ENCODE measurements at regions not wholly inside any gene's neighbourhood (a gene's known extent, or its start where the extent isn't known, plus 50 kb on each side); places are given as distances from the start of the nearest gene placed in this dataset.

DNA sequence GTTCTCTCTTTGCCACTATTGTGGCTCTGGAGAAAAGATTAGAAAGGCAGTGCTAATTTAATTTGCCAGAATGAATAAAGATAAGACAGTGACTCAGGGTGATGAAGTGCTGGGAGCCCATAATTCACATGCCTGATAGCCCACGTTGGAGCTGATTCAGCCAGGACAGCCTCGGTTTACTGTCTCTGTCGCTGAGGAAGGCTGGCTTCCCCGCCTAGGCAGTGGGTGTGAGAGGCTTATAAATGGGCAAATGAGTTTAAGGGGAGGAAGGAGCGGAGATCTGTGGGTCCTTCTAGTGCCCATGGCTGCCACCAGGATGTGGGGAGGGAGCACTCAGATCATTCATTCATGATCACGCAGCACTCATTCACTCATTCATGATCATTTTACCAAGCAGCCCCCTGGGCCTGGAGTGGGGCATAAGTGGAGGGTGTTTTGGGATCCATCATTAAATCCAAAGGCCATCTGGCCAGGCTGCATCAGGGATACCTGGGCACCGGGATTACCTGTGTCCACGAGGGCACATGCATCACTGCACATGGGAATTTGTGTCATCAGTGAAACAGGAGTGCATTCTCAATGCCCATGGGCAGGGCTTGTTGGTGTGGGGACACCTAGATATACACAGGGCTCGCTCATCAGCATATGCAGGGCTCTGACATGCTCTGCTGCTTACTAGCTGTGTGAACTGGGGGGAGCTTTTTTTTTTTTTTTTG, 315.4 kb downstream of the MATN1 start:
- TF ChIP-seq SIN3A (IDR thresholded peaks at IDR 0.05; ENCODE audit: borderline replicate concordance, insufficient read depth, low read length) (no peak), POLR2AphosphoS5 (IDR thresholded peaks at IDR 0.05; ENCODE audit: low read depth, low read length) (no peak), TAF1 (IDR thresholded peaks at IDR 0.05; ENCODE audit: borderline replicate concordance, insufficient read depth, low read length) (no peak)
- TF ChIP-seq, protein P1, sequence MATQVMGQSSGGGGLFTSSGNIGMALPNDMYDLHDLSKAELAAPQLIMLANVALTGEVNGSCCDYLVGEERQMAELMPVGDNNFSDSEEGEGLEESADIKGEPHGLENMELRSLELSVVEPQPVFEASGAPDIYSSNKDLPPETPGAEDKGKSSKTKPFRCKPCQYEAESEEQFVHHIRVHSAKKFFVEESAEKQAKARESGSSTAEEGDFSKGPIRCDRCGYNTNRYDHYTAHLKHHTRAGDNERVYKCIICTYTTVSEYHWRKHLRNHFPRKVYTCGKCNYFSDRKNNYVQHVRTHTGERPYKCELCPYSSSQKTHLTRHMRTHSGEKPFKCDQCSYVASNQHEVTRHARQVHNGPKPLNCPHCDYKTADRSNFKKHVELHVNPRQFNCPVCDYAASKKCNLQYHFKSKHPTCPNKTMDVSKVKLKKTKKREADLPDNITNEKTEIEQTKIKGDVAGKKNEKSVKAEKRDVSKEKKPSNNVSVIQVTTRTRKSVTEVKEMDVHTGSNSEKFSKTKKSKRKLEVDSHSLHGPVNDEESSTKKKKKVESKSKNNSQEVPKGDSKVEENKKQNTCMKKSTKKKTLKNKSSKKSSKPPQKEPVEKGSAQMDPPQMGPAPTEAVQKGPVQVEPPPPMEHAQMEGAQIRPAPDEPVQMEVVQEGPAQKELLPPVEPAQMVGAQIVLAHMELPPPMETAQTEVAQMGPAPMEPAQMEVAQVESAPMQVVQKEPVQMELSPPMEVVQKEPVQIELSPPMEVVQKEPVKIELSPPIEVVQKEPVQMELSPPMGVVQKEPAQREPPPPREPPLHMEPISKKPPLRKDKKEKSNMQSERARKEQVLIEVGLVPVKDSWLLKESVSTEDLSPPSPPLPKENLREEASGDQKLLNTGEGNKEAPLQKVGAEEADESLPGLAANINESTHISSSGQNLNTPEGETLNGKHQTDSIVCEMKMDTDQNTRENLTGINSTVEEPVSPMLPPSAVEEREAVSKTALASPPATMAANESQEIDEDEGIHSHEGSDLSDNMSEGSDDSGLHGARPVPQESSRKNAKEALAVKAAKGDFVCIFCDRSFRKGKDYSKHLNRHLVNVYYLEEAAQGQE (IDR thresholded peaks at IDR 0.05; ENCODE audit: insufficient read depth in 1 of 2, low read depth in 2 of 2, low read length in 2 of 2): no peak

Data from PFSK-1 (cell line).